Body of pancreas (tissue), 4 donors: ENCODE measurements at regions not wholly inside any gene's neighbourhood (a gene's known extent, or its start where the extent isn't known, plus 50 kb on each side); places are given as distances from the start of the nearest gene placed in this dataset.

Source experiments
- ATAC-seq: fragments of 150-250 bp; one replicate; pipeline ENCODE4 v1.9.1; 2016
- DNase-seq, 4 donors: peaks; one replicate each; pipeline ENCODE4 v3.0.0-alpha.2; 2019
- H3K27ac ChIP-seq, 4 donors: fragments of 200-600 bp; sonication (generic); 1 replicate in 3 of 4; 2 replicates in 1 of 4; pipeline versions ENCODE4 v1.5.1 to v1.6.1; 2016 to 2019; ENCODE audit warnings: mild to moderate bottlenecking in 1 of 4, mixed read lengths in 1 of 4, moderate library complexity in 1 of 4
- H3K27me3 ChIP-seq, 2 donors: fragments of 200-600 bp; sonication (generic); one replicate each; pipeline ENCODE4 v1.6.0; 2016; ENCODE audit warnings: mild to moderate bottlenecking in 1 of 2
- H3K36me3 ChIP-seq, 2 donors: fragments of 200-600 bp; sonication (generic); replicated peaks in 1 of 2; 2 replicates each; pipeline ENCODE4 v1.5.1; 2016; ENCODE audit warnings: low read depth in 2 of 2; ENCODE audit not compliant: insufficient read depth in 1 of 2
- H3K4me1 ChIP-seq: fragments of 200-600 bp; sonication (generic); one replicate; pipeline ENCODE4 v1.6.0; 2016
- H3K4me3 ChIP-seq, 2 donors: fragments of 200-600 bp; sonication (generic); 1 replicate in 1 of 2; 2 replicates in 1 of 2; pipeline ENCODE4 v1.5.1; 2016 to 2019
- H3K9me3 ChIP-seq, 3 donors: fragments of 200-600 bp; sonication (generic); 1 replicate in 2 of 3; 2 replicates in 1 of 3; pipeline ENCODE4 v1.5.1; 2016
- CTCF ChIP-seq, 7 experiments: fragments of 450-650 bp in 4 of 7; fragments of 200-600 bp in 3 of 7; sonication (generic) in 3 of 7; IDR thresholded peaks; one replicate each; pipeline ENCODE4 v1.5.1; 2016 to 2019; ENCODE audit warnings: antibody characterized with exemption in 7 of 7
- POLR2A ChIP-seq, 3 donors: fragments of 450-650 bp; IDR thresholded peaks; one replicate each; pipeline ENCODE4 v1.6.1; 2016; ENCODE audit warnings: antibody characterized with exemption in 3 of 3, mild to moderate bottlenecking in 2 of 3
- WGBS, 2 donors: methylation state at CpG; one replicate each; pipeline ENCODE4 v1.1.5; 2017; 5-methylcytosine and 5-hydroxymethylcytosine counted together
- intact Hi-C: fragments of 100-400 bp; cut with DNase I; formaldehyde crosslinking; loops from one replicate; pipeline ENCODE4 v1.15.1; 2023

GRCh38 chr15:39323157-39323556 lies 257.7 kb upstream of the THBS1 start:
- TF ChIP-seq CTCF (IDR thresholded peaks at IDR 0.05) (no peak), POLR2A (IDR thresholded peaks at IDR 0.05) (no peak)
- Histone ChIP-seq H3K27me3 (no peaks in the 10 kb centered on the region), H3K36me3 (no peaks in the 10 kb centered on the region), H3K4me1 (no peaks in the 10 kb centered on the region), H3K4me3 (no peak overlapping the region), H3K9me3 (no peaks in the 10 kb centered on the region), H3K27ac (no peak overlapping the region)
- ATAC-seq (no peak), DNase-seq (no peak)
- intact Hi-C loops, result no loop called here

GRCh38 chr15:39323706-39324105 lies 257.2 kb upstream of the THBS1 start:
- no peaks in the 10 kb centered on the region for H3K4me1 ChIP-seq
- no peaks in the 10 kb centered on the region for H3K9me3 ChIP-seq
- intact Hi-C loops, result no loop called here
- WGBS, 2 donors, result 95 to 100% methylated on average over 3 of the region's 3 CpGs
- H3K4me3 ChIP-seq, result no peak overlapping the region
- TF ChIP-seq POLR2A (IDR thresholded peaks at IDR 0.05) (no peak), CTCF (IDR thresholded peaks at IDR 0.05) (no peak)
- DNase-seq (no peak), ATAC-seq (no peak)
- H3K36me3 ChIP-seq, result no peaks in the 10 kb centered on the region
- no peaks in the 10 kb centered on the region for H3K27me3 ChIP-seq
- H3K27ac ChIP-seq, result no peak overlapping the region

- ATAC-seq, result no peak
- no peaks in the 10 kb centered on the region for H3K27me3 ChIP-seq
- intact Hi-C loops, result no loop called here
- no peaks in the 10 kb centered on the region for H3K9me3 ChIP-seq
- peak overlapping the region in 1 of 4 donors; percentile 50 for H3K27ac ChIP-seq
- H3K4me1 ChIP-seq, result no peaks in the 10 kb centered on the region
- 48 to 57% methylated on average over 5 of the region's 5 CpGs for WGBS, 2 donors
- no peaks in the 10 kb centered on the region for H3K36me3 ChIP-seq
- H3K4me3 ChIP-seq, result no peak overlapping the region
- DNase-seq, result no peak
- no peak for TF ChIP-seq CTCF (IDR thresholded peaks at IDR 0.05)
- TF ChIP-seq POLR2A (IDR thresholded peaks at IDR 0.05), result no peak
These were observed 254.4 kb upstream of the THBS1 start for GRCh38 chr15:39326306-39326975.

- Histone ChIP-seq H3K27me3 (no peaks in the 10 kb centered on the region), H3K4me3 (no peak overlapping the region), H3K36me3 (no peaks in the 10 kb centered on the region), H3K27ac (peak overlapping the region in 1 of 4 donors; percentile 50), H3K9me3 (no peaks in the 10 kb centered on the region), H3K4me1 (no peaks in the 10 kb centered on the region)
- no peak for ATAC-seq
- TF ChIP-seq CTCF (IDR thresholded peaks at IDR 0.05), result no peak
- no peak for TF ChIP-seq POLR2A (IDR thresholded peaks at IDR 0.05)
- intact Hi-C loops, result no loop called here
- WGBS, 2 donors, result 49 to 50% methylated on average over 6 of the region's 6 CpGs
- DNase-seq, result peak in 1 of 4 donors; percentile 50
These were observed 253.7 kb upstream of the THBS1 start for GRCh38 chr15:39327005-39327730.

GRCh38 chr15:39330061-39330460 lies 250.8 kb upstream of the THBS1 start:
- intact Hi-C loops, result no loop called here
- no peak for ATAC-seq

More at GRCh38 chr15:39330061-39330460, 250.8 kb upstream of the THBS1 start:
- DNase-seq, result no peak
- no peaks in the 10 kb centered on the region for H3K9me3 ChIP-seq
- TF ChIP-seq POLR2A (IDR thresholded peaks at IDR 0.05), result no peak
- TF ChIP-seq CTCF (IDR thresholded peaks at IDR 0.05), result no peak
- no peak overlapping the region for H3K27ac ChIP-seq
- no peaks in the 10 kb centered on the region for H3K27me3 ChIP-seq
- no peak overlapping the region for H3K4me3 ChIP-seq
- H3K36me3 ChIP-seq, result no peaks in the 10 kb centered on the region
- H3K4me1 ChIP-seq, result no peaks in the 10 kb centered on the region
- WGBS, 2 donors, result 79 to 93% methylated on average over 6 of the region's 6 CpGs
